GM21786 (cell line): ENCODE measurements at regions not wholly inside any gene's neighbourhood (a gene's known extent, or its start where the extent isn't known, plus 50 kb on each side); places are given as distances from the start of the nearest gene placed in this dataset.

Experiments used
- ATAC-seq: cut with Tn5 transposase; IDR thresholded peaks from one replicate; pipeline ENCODE4 v1.9.1; 2021; ENCODE audit not compliant: unreplicated experiment

- ATAC-seq = no peak
Measured at GRCh38 chr15:47945872-47946650, 174.7 kb upstream of the SLC24A5 start.

- no peak for ATAC-seq
Measured at GRCh38 chr15:47949815-47950214, 171.0 kb upstream of the SLC24A5 start.

- ATAC-seq = no peak
Measured at GRCh38 chr15:47950447-47950846, 170.3 kb upstream of the SLC24A5 start.

GRCh38 chr15:47951781-47952180 lies 169.0 kb upstream of the SLC24A5 start:
- ATAC-seq = no peak

GRCh38 chr15:47954196-47954595 lies 166.6 kb upstream of the SLC24A5 start:
- ATAC-seq = no peak

GRCh38 chr15:47955021-47955420 lies 165.8 kb upstream of the SLC24A5 start:
- ATAC-seq = no peak

- ATAC-seq = no peak
Measured at GRCh38 chr15:47959617-47960413, 161.0 kb upstream of the SLC24A5 start.

- peak; percentile 89 for ATAC-seq
Measured at GRCh38 chr15:47961401-47962090, 159.2 kb upstream of the SLC24A5 start.

GRCh38 chr15:47963265-47963664 lies 157.5 kb upstream of the SLC24A5 start:
- ATAC-seq = no peak

- ATAC-seq = no peak
Measured at GRCh38 chr15:47964229-47964628, 156.6 kb upstream of the SLC24A5 start.

- no peak for ATAC-seq
Measured at GRCh38 chr15:47965297-47965696, 155.5 kb upstream of the SLC24A5 start.

- no peak for ATAC-seq
Measured at GRCh38 chr15:47968593-47968992, 152.2 kb upstream of the SLC24A5 start.

GRCh38 chr15:47971637-47972036 lies 149.2 kb upstream of the SLC24A5 start:
- ATAC-seq = no peak

GRCh38 chr15:47972738-47973137 lies 148.1 kb upstream of the SLC24A5 start:
- ATAC-seq = no peak

GRCh38 chr15:47974724-47975123 lies 146.1 kb upstream of the SLC24A5 start:
- ATAC-seq = no peak

GRCh38 chr15:47975427-47975826 lies 145.4 kb upstream of the SLC24A5 start:
- no peak for ATAC-seq

- no peak for ATAC-seq
Measured at GRCh38 chr15:47983533-47983932, 137.3 kb upstream of the SLC24A5 start.

- no peak for ATAC-seq
Measured at GRCh38 chr15:47985568-47985967, 135.2 kb upstream of the SLC24A5 start.

- no peak for ATAC-seq
Measured at GRCh38 chr15:47987461-47987860, 133.3 kb upstream of the SLC24A5 start.

GRCh38 chr15:47987908-47988532 lies 132.8 kb upstream of the SLC24A5 start:
- peak; percentile 92 for ATAC-seq

GRCh38 chr15:47988564-47988963 lies 132.2 kb upstream of the SLC24A5 start:
- ATAC-seq = no peak
